ENCODE measurements at regions not wholly inside any gene's neighbourhood (a gene's known extent, or its start where the extent isn't known, plus 50 kb on each side); places are given as distances from the start of the nearest gene placed in this dataset.

GRCh38 chr3:144058713-144059112 is 87.1 kb downstream of the DIPK2A start:
- no peak overlapping the region for H3K4me2 ChIP-seq (replicated peaks; ENCODE audit: extremely low read depth, low read length, poor library complexity, severe bottlenecking)
- no peaks in the 10 kb centered on the region for H3K4me1 ChIP-seq (ENCODE audit: control insufficient read depth in 1 of 2, insufficient read depth in 2 of 2, low read length in 2 of 2)
- H3K4me3 ChIP-seq (replicated peaks in 1 of 3; ENCODE audit: low read depth in 2 of 3, low read length in 3 of 3) = no peak overlapping the region
- no peaks in the 10 kb centered on the region for H3K9me3 ChIP-seq (replicated peaks in 1 of 2; ENCODE audit: control insufficient read depth in 1 of 2, insufficient read depth in 1 of 2, low read length in 2 of 2)
- Mint-ChIP-seq H3K27ac (no peak overlapping the region), H3K9me3 (peaks cover 0 to 4% (median 0%) of the 10 kb centered on the region in 7 donors), H3K4me1 (no peaks in the 10 kb centered on the region), H3K4me3 (no peak overlapping the region), H3K27me3 (ENCODE audit: low read depth in 3 of 3) (peaks cover 0 to 2% (median 0%) of the 10 kb centered on the region in 3 donors), H3K36me3 (no peaks in the 10 kb centered on the region)
- H2AFZ ChIP-seq (ENCODE audit: insufficient read depth, low read depth, low read length, poor library complexity, severe bottlenecking) = no peak overlapping the region
- WGBS (ENCODE audit: insufficient coverage) = 100% methylated on average over 1 of the region's 6 CpGs
- H3K27me3 ChIP-seq (ENCODE audit: control insufficient read depth in 2 of 2, insufficient read depth in 2 of 2, low read length in 2 of 2) = no peaks in the 10 kb centered on the region
- no peaks in the 10 kb centered on the region for H3K36me3 ChIP-seq (replicated peaks in 1 of 2; ENCODE audit: control insufficient read depth in 1 of 2, insufficient read depth in 2 of 2, low read length in 2 of 2)
- no peak overlapping the region for H3K9ac ChIP-seq (ENCODE audit: insufficient read depth, low read length, poor library complexity, severe bottlenecking)
- H4K20me1 ChIP-seq (ENCODE audit: insufficient read depth, low read length) = no peaks in the 10 kb centered on the region
- no peak for TF ChIP-seq CTCF (IDR thresholded peaks at IDR 0.05)
- no peak overlapping the region for H3K27ac ChIP-seq (ENCODE audit: low read depth in 1 of 2, low read length in 2 of 2)
- H3K79me2 ChIP-seq (ENCODE audit: insufficient read depth, low read length) = no peaks in the 10 kb centered on the region
- intact Hi-C loops (cut with micrococcal nuclease) = no loop called here
- no peak for DNase-seq

GRCh38 chr3:144059481-144059880 is 87.9 kb downstream of the DIPK2A start:
- no peaks in the 10 kb centered on the region for H3K4me1 ChIP-seq (ENCODE audit: control insufficient read depth in 1 of 2, insufficient read depth in 2 of 2, low read length in 2 of 2)
- no peak overlapping the region for H3K4me3 Mint-ChIP-seq
- H3K36me3 ChIP-seq (replicated peaks in 1 of 2; ENCODE audit: control insufficient read depth in 1 of 2, insufficient read depth in 2 of 2, low read length in 2 of 2) = no peaks in the 10 kb centered on the region
- no peak overlapping the region for H3K27ac ChIP-seq (ENCODE audit: low read depth in 1 of 2, low read length in 2 of 2)
- H3K4me3 ChIP-seq (replicated peaks in 1 of 3; ENCODE audit: low read depth in 2 of 3, low read length in 3 of 3) = no peak overlapping the region
- no peak overlapping the region for H3K4me2 ChIP-seq (replicated peaks; ENCODE audit: extremely low read depth, low read length, poor library complexity, severe bottlenecking)
- intact Hi-C loops (cut with micrococcal nuclease) = no loop called here
- no peaks in the 10 kb centered on the region for H3K4me1 Mint-ChIP-seq
- H2AFZ ChIP-seq (ENCODE audit: insufficient read depth, low read depth, low read length, poor library complexity, severe bottlenecking) = no peak overlapping the region
- H4K20me1 ChIP-seq (ENCODE audit: insufficient read depth, low read length) = no peaks in the 10 kb centered on the region
- no peaks in the 10 kb centered on the region for H3K79me2 ChIP-seq (ENCODE audit: insufficient read depth, low read length)
- TF ChIP-seq CTCF (IDR thresholded peaks at IDR 0.05) = no peak
- DNase-seq = no peak
- no peaks in the 10 kb centered on the region for H3K27me3 ChIP-seq (ENCODE audit: control insufficient read depth in 2 of 2, insufficient read depth in 2 of 2, low read length in 2 of 2)
- no peak overlapping the region for H3K27ac Mint-ChIP-seq
- H3K36me3 Mint-ChIP-seq = no peaks in the 10 kb centered on the region
- peaks cover 0 to 4% (median 0%) of the 10 kb centered on the region in 7 donors for H3K9me3 Mint-ChIP-seq
- peaks cover 0 to 2% (median 0%) of the 10 kb centered on the region in 3 donors for H3K27me3 Mint-ChIP-seq (ENCODE audit: low read depth in 3 of 3)
- H3K9me3 ChIP-seq (replicated peaks in 1 of 2; ENCODE audit: control insufficient read depth in 1 of 2, insufficient read depth in 1 of 2, low read length in 2 of 2) = no peaks in the 10 kb centered on the region
- no CpG with 5 or more reads among the region's 1 CpG for WGBS (ENCODE audit: insufficient coverage)
- H3K9ac ChIP-seq (ENCODE audit: insufficient read depth, low read length, poor library complexity, severe bottlenecking) = no peak overlapping the region

Data from CD14-positive monocyte (primary cell).